Endothelial cell of umbilical vein (primary cell): ENCODE measurements at regions not wholly inside any gene's neighbourhood (a gene's known extent, or its start where the extent isn't known, plus 50 kb on each side); places are given as distances from the start of the nearest gene placed in this dataset.

Experiments
- CTCF ChIP-seq, 2 donors: IDR thresholded peaks; 1 replicate in 1 of 2; 2 replicates in 1 of 2; pipeline ENCODE4 v1.5.1; 2011; ENCODE audit warnings: low read length in 2 of 2, mild to moderate bottlenecking in 2 of 2, moderate library complexity in 2 of 2, control low read depth in 1 of 2, inconsistent platforms in 1 of 2, low read depth in 1 of 2; ENCODE audit not compliant: insufficient read depth in 1 of 2; ENCODE audit errors: extremely low read depth in 1 of 2
- JUN ChIP-seq: IDR thresholded peaks from 2 replicates; pipeline ENCODE4 v1.6.1; 2011; ENCODE audit warnings: borderline replicate concordance, low read depth; ENCODE audit not compliant: insufficient read length, insufficient read depth
- MAX ChIP-seq: IDR thresholded peaks from 2 replicates; pipeline ENCODE4 v1.6.1; 2011; ENCODE audit not compliant: insufficient read depth, insufficient read length
- POLR2A ChIP-seq: IDR thresholded peaks from 2 replicates; pipeline ENCODE4 v1.6.1; 2012; ENCODE audit warnings: low read depth, mild to moderate bottlenecking, control low read depth, low read length
- POLR2AphosphoS5 ChIP-seq: IDR thresholded peaks from 2 replicates; pipeline ENCODE4 v1.6.1; 2012; ENCODE audit warnings: low read depth, mild to moderate bottlenecking, control low read depth, low read length, moderate library complexity; ENCODE audit not compliant: insufficient read depth

GRCh38 chr11:109140426-109140825 lies 281.6 kb upstream of the C11orf87 start:
- TF ChIP-seq POLR2A (no peak), POLR2AphosphoS5 (no peak), CTCF (IDR thresholded peaks at IDR 0.05; ENCODE audit: extremely low read depth in 1 of 2, insufficient read depth in 1 of 2, low read depth in 1 of 2, low read length in 2 of 2) (no peak), JUN (no peak), MAX (no peak)
